C1 segment of cervical spinal cord (tissue), 14 donors: ENCODE measurements at regions not wholly inside any gene's neighbourhood (a gene's known extent, or its start where the extent isn't known, plus 50 kb on each side); places are given as distances from the start of the nearest gene placed in this dataset.

ENCODE experiments used
- DNase-seq, 14 donors: peaks; one replicate each; lab custom pipeline; 2025; lab: John Stamatoyannopoulos, UW

- no peak for DNase-seq
These were observed 54.6 kb upstream of the EOLA2 start for GRCh38 chrX:149992918-149993317.

DNA sequence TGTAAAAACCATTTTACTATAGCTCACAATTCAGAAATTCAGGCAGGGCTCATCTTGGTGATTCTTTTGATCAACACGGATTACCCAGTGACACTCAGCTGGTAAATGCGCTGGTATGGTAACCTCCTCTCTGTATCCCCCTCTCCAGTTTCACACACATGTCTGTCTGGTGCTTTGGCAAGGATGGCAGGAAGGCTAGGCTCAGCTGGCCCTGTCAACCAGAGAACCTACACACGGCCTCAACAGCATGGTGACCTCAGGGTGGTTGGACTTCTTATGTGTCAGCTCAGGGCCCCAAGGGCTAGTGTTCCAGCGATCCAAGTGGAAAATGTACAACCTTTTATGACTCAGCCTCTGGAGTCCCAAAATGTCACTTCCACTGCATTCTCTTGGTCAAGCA is 55.7 kb upstream of the EOLA2 start:
- no peak for DNase-seq

DNA sequence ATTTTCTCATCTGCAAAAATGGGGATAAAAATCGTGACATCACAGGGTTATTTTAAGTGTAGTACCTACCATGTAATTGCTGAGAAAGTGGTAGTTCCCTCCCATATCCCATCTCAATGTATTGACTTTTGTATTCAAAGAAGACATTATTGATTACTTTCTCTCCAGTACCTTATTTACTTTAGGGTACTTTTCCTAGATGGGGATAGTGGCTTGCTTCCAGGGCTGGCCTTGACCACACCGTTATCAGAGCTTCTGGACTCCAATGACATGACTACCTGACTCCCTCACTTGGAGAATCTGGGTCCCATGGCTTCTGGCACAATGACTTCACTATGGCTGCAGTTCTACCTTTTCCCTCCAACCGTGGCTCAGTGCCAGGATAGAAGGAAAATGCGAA is 58.2 kb upstream of the EOLA2 start:
- no peak for DNase-seq

- DNase-seq, result no peak
These were observed 66.7 kb upstream of the EOLA2 start for GRCh38 chrX:150005027-150005426.

- DNase-seq, result no peak
These were observed 69.1 kb upstream of the EOLA2 start for GRCh38 chrX:150007356-150007755.

DNA sequence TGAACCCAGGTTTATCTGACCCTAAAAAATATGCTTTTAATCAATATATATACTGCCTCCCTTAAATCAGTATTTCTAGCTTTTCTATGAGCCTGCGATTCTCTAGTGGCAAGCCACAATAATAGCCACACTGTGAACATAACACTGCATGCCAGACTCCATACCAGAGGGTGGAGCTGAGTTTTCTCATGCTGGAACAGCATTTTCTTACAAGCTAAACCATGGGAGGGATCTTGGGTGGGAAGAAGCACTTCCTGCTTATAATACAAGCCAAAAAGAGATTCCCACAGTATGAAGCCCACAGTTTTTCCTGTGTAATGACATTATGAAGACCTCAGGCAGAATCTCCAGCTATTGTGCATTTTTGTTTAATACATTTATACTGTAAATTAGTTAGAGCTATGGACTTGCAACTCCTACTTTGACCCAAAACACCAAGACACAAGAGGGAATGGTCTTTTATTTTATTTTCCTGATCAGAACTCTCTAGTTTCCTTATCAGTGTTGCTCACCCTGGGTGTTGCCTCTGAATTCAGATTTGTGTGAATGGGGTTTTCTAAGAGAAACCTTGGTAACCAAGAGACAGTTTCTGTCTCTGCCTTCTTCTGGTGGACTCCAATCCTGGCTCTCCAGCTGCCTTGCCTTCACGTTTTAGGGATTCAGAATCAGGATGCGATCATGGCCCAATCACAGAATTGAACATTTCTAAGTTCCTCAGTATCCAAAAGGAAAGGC is 74.5 kb upstream of the EOLA2 start:
- no peak for DNase-seq

- no peak for DNase-seq
These were observed 76.2 kb upstream of the EOLA2 start for GRCh38 chrX:150014525-150014924.

DNA sequence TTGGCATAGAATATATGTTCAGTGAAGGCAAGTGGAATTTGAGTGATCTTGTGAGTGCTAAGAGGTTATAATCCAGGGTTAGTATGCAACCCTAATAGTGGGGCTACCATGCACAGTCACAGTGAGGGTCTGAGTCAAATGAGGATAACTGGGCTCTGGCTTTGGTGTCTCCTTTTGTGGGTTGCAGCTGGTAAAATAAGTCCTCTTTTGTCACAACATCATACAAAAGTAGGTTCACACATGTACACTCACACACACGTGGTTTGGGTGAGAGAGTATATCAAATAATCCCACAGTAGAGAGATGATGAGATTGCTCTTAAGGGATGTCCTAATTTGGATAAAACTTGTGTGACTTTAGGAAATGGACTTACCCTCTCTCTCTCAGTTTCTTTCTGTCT is 79.6 kb upstream of the EOLA2 start:
- DNase-seq, result no peak

DNA sequence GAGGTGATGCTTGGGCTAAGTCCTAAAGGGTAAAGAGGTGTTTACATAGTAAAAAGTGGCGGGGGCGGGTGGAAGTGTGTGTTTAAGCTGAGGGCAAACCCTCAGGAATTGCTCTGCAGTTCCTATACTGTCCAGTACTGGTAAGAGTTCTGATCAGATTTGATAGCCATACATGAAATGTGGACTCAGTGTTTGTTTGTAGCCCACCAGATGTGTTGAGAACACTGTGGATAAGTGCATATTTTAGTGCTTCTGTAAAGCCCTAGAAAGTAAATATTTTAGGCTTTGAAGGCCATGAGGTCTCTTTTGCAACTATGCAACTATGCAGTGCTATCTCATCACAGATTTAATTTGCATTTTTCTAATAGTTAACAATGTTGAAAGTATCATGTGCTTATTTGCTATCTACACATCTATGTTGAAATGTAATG is 80.7 kb upstream of the EOLA2 start:
- no peak for DNase-seq

GRCh38 chrX:150028692-150029091 is 90.4 kb upstream of the EOLA2 start:
- no peak for DNase-seq

GRCh38 chrX:150032742-150033141 is 94.5 kb upstream of the EOLA2 start:
- DNase-seq, result no peak

GRCh38 chrX:150034788-150035187 is 96.5 kb upstream of the EOLA2 start:
- no peak for DNase-seq

DNA sequence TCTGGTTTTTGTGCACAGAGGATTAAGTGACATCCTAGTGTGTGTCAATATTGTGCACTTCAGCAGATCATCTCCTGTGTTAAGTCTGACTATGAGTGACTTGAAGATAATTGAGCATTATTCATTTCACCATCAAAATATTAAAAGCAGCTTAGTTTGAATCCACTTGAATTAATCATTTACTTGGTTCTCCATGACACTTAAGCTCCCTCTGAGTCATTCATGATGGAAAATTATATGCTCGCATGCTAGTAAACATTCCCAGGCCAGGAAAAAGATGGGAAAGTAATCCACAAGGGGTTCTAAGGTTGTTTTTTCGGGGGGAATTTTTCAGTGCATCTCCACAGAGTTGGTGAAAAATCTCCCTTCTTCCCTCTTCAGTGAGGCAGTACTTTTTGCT is 97.2 kb upstream of the EOLA2 start:
- no peak for DNase-seq

DNA sequence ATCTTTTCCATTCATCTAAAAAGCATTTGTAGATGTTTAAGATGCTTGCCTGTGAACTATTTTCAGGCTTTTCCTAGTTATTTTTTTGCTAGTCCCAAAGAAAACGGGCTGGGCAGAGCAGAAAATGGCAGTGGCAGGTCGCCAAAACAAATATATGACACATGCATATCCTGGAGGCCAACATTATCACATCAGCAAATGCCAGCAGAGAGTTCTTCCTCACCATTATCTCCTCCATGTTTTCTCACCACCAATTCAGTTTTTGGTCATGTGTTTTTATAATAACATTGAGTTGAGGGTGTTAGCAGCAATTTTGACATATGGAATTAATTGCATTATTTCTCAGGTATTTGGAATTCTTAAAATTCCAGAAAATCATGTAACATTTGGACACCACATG is 97.9 kb upstream of the EOLA2 start:
- no peak for DNase-seq

GRCh38 chrX:150036641-150037040 is 98.3 kb upstream of the EOLA2 start:
- no peak for DNase-seq

DNA sequence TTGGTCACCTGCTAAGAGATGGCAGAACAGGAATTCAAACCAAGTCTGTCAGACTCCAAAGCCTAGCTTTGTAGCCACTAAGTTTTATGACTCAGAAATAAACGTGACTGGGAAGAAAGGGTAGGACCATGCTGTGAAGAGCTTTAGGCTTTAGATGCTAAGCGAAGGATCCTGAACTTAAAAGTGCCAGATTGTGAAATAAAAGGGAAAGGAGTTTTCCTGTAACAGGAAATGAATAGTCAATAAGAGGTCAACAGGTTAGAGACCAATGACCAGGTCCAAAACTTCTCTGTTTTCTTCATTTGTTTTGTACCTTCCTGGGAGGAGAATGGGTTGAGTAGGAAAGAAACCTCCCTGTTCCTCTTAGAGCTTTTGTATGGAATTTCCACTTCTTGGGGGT is 98.8 kb upstream of the EOLA2 start:
- no peak for DNase-seq

- DNase-seq, result no peak
These were observed 100.0 kb upstream of the EOLA2 start for GRCh38 chrX:150038315-150038714.

GRCh38 chrX:150038986-150039599 is 100.8 kb upstream of the EOLA2 start:
- no peak for DNase-seq

- no peak for DNase-seq
These were observed 102.9 kb upstream of the EOLA2 start for GRCh38 chrX:150041208-150041607.

DNA sequence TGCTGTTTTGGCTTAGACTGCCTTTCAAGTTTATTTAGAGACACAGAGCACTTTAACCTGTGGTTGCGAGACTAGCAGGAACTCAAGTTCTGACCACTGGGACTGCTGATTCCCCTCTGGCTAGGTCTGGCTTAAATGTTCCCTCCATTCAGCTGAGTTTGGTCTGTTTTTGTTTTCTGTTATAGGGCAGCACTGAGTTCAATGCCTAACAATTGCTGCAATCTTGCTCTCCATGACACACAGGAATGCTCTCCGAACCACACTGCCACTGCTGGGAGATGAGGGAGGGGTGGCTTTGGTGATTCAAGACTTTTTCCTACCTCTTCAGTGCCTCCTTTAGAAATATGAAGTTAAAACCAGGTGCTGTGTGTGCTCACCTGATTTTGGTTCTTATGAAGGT is 106.3 kb upstream of the EOLA2 start:
- no peak for DNase-seq

- DNase-seq, result no peak
These were observed 109.5 kb upstream of the EOLA2 start for GRCh38 chrX:150047818-150048217.

DNA sequence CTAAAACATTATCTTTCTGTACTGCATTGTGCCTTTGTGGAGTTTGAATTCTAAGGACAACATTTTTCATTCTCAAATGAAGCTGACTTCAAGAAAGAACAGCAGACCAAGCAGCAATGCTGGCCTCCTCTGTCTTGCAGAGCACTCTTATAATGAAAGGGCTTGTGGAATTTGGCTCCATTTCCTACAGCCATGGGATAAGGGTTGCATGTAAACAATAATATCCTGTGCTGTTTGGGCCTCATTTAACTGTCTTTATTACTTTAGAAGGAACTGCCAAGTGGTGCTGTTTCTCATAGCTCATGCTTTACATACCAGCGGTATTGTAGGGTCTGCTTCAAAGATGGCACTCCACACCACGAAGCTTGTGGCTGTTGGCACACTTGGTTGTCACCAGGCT is 111.4 kb upstream of the EOLA2 start:
- DNase-seq, result no peak

GRCh38 chrX:150050387-150050786 is 112.1 kb upstream of the EOLA2 start:
- DNase-seq, result no peak

DNA sequence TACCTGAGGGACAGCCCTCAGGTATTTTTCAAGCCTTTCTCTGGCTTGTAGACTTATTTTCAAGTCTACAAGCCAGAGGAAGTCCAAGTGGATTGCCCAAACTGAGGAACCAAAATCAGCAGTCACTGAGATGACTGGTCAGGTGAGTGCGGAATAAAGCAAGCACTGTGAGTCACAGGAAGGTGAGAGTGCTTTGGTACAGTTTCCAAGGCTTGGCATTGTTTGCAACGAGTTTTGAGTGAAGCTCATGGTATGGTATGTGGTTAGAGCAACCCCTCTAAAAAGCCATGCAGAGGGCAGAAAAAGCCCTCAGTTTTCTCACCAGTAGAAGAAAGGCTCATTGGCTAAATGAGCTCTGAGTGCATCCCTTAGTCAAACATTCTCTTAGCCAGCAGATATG is 112.8 kb upstream of the EOLA2 start:
- no peak for DNase-seq
